K562 (cell line): ENCODE measurements at regions not wholly inside any gene's neighbourhood (a gene's known extent, or its start where the extent isn't known, plus 50 kb on each side); places are given as distances from the start of the nearest gene placed in this dataset.

Source experiments
- CEBPB ChIP-seq: fragments of 450-650 bp; IDR thresholded peaks from 2 replicates; pipeline ENCODE4 v1.6.1; 2016; ENCODE audit warnings: missing genetic modification characterization, missing compliant biosample characterization
- HNRNPUL1 ChIP-seq: fragments of 200-400 bp; formaldehyde crosslinking; IDR thresholded peaks from 2 replicates; pipeline ENCODE4 v1.6.1; 2017; ENCODE audit warnings: low read length
- RBM14 ChIP-seq: fragments of 200-400 bp; formaldehyde crosslinking; IDR thresholded peaks from 2 replicates; pipeline ENCODE4 v1.6.1; 2018; ENCODE audit warnings: low read depth, mild to moderate bottlenecking, low read length, moderate library complexity, borderline replicate concordance; ENCODE audit not compliant: insufficient read depth
- SAFB2 ChIP-seq: fragments of 200-400 bp; formaldehyde crosslinking; IDR thresholded peaks from 2 replicates; pipeline ENCODE4 v1.6.1; 2018; ENCODE audit warnings: borderline replicate concordance, low read length, low read depth, moderate library complexity; ENCODE audit not compliant: severe bottlenecking
- ZNF232 ChIP-seq: sonication (generic); formaldehyde crosslinking; IDR thresholded peaks from 2 replicates; pipeline ENCODE4 v1.8.0; 2022; ENCODE audit warnings: mild to moderate bottlenecking, missing genetic modification reagents
- ZNF354B ChIP-seq: fragments of 250-450 bp; sonication (Bioruptor Pico); IDR thresholded peaks from 2 replicates; pipeline ENCODE4 v1.4.0; 2020

DNA sequence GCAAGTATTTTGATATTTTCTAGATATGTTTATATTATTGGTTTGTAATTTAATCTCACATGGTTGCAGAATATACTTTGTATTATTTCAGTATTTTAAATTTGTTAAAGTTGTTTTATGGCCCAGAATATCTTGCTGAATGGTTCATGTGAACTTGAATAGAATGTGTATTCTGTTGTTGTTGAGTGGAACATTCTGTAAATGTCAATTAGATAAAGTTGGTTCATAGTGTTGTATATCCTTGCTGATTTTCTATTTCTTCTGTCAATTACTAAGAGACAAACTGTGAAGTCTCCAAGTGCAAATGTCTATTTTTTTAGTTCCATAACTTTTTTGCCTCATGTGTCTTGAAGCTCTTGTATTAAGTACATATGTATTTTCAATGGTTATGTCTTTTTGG is 411.7 kb downstream of the NPIPA7 start:
- TF ChIP-seq HNRNPUL1 (no peak), ZNF354B (no peak), SAFB2 (no peak), ZNF232 (CRISPR knock-in tag) (no peak), CEBPB (tag) (no peak), RBM14 (no peak)
